Progenitor cell of endocrine pancreas (in vitro differentiated cells): ENCODE measurements at regions not wholly inside any gene's neighbourhood (a gene's known extent, or its start where the extent isn't known, plus 50 kb on each side); places are given as distances from the start of the nearest gene placed in this dataset.

Experiments
- DNase-seq: peaks from one replicate; pipeline ENCODE4 v3.0.0; 2021; ENCODE audit warnings: low spot score; ENCODE audit not compliant: unreplicated experiment
- H3K27ac Mint-ChIP-seq: 2 replicates; pipeline ENCODE4 v1.8.0; 2021; ENCODE audit warnings: mild to moderate bottlenecking, moderate library complexity, mixed read lengths
- H3K27me3 Mint-ChIP-seq: 2 replicates; pipeline ENCODE4 v1.8.0; 2021; ENCODE audit warnings: mixed read lengths
- H3K36me3 Mint-ChIP-seq: 2 replicates; pipeline ENCODE4 v1.8.0; 2022; ENCODE audit warnings: mixed read lengths; ENCODE audit not compliant: insufficient read depth
- H3K4me1 Mint-ChIP-seq: 2 replicates; pipeline ENCODE4 v1.8.0; 2021; ENCODE audit warnings: low read depth, mixed read lengths
- H3K4me3 Mint-ChIP-seq: 2 replicates; pipeline ENCODE4 v1.8.0; 2021; ENCODE audit warnings: low read depth, mild to moderate bottlenecking, moderate library complexity, mixed read lengths
- H3K9me3 Mint-ChIP-seq: 2 replicates; pipeline ENCODE4 v1.8.0; 2021; ENCODE audit warnings: low read depth, mixed read lengths
- CTCF ChIP-seq: fragments of 200-600 bp; sonication (generic); IDR thresholded peaks from one replicate; pipeline ENCODE4 v1.5.0; 2021; ENCODE audit warnings: antibody characterized with exemption, mild to moderate bottlenecking; ENCODE audit not compliant: unreplicated experiment

- no peak for TF ChIP-seq CTCF
- H3K27me3 Mint-ChIP-seq: peaks cover under 1% of the 10 kb centered on the region
- no peaks in the 10 kb centered on the region for H3K36me3 Mint-ChIP-seq
- H3K4me1 Mint-ChIP-seq: peaks cover 8% of the 10 kb centered on the region
- no peak overlapping the region for H3K4me3 Mint-ChIP-seq
- H3K9me3 Mint-ChIP-seq: peaks cover 5% of the 10 kb centered on the region
- H3K27ac Mint-ChIP-seq: no peak overlapping the region
- no peak for DNase-seq
These were observed 244.2 kb upstream of the SOX21 start for GRCh38 chr13:94956417-94957110.

DNA sequence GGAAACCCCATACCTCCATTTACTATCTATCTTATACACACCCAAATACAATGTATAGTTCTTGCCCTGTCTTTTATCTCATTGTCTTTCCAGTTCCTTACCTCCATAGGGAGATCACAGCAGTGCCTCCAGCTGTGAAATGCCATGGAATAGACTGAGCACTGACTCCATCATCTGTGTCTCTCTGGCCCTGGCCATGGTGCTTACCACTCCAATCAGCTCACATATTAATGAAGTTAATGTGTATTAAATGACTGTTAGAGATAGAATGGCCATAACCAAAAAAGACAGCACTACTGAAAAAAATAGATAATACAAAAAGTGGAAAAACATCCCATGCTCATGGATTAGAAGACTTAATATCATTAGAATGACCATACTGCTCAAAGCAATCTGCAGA lies 240.4 kb upstream of the SOX21 start:
- TF ChIP-seq CTCF: no peak
- no peak for DNase-seq
- H3K27ac Mint-ChIP-seq: no peak overlapping the region
- no peak overlapping the region for H3K4me3 Mint-ChIP-seq
- H3K36me3 Mint-ChIP-seq: no peaks in the 10 kb centered on the region
- H3K9me3 Mint-ChIP-seq: peaks cover 4% of the 10 kb centered on the region
- H3K27me3 Mint-ChIP-seq: peaks cover 2% of the 10 kb centered on the region
- H3K4me1 Mint-ChIP-seq: peaks cover 20% of the 10 kb centered on the region

- H3K36me3 Mint-ChIP-seq: no peaks in the 10 kb centered on the region
- no peak overlapping the region for H3K27ac Mint-ChIP-seq
- no peak for DNase-seq
- no peak overlapping the region for H3K4me3 Mint-ChIP-seq
- H3K27me3 Mint-ChIP-seq: peaks cover 2% of the 10 kb centered on the region
- TF ChIP-seq CTCF: no peak
- H3K9me3 Mint-ChIP-seq: peaks cover 4% of the 10 kb centered on the region
- H3K4me1 Mint-ChIP-seq: peaks cover 32% of the 10 kb centered on the region
These were observed 238.0 kb upstream of the SOX21 start for GRCh38 chr13:94950303-94950702.

DNA sequence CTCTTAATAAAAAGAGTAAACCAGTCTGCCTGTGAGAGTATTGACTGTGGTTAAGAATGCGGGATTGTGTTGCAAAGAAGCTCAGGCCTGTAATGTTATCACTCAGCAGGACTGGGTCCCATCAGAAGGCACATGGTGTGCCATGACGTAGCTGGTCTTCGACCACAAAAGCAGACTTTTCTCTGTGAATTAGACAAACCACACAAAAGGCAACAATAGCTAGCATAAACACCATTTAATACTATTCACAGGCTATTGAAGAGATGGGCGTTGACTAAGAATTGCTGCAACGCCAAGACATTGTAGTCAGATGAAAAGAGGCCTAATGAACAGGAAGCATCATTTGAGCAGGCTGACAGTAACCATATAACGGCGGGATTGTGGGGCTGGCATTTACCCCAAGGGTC lies 235.6 kb upstream of the SOX21 start:
- TF ChIP-seq CTCF: no peak
- DNase-seq: no peak
- no peaks in the 10 kb centered on the region for H3K36me3 Mint-ChIP-seq
- H3K27ac Mint-ChIP-seq: peak overlapping the region; percentile 3
- H3K27me3 Mint-ChIP-seq: peaks cover 2% of the 10 kb centered on the region
- no peak overlapping the region for H3K4me3 Mint-ChIP-seq
- peaks cover 38% of the 10 kb centered on the region for H3K4me1 Mint-ChIP-seq
- H3K9me3 Mint-ChIP-seq: peaks cover 2% of the 10 kb centered on the region

DNA sequence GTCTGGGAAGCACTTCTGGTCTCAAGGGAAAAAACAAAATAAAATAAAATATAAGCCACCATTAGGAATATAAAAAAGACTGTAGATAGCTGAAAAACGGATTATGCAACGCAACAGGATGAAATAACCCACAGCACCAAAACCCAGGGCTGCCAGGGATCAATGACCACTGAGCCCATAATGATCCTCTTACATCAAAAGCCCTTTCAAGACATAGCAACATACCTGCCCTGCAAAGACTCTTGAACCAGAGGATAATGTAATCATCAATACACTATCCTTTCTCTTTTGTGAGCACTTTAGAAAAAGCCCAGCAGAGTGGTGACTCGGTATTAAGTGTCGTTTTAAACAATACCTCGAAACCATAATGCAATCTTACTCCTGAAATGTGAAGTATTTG lies 235.0 kb upstream of the SOX21 start:
- DNase-seq: no peak
- Mint-ChIP-seq H3K36me3 (no peaks in the 10 kb centered on the region), H3K27me3 (peaks cover 2% of the 10 kb centered on the region), H3K9me3 (peaks cover 4% of the 10 kb centered on the region), H3K4me3 (no peak overlapping the region), H3K4me1 (peaks cover 38% of the 10 kb centered on the region), H3K27ac (peak overlapping the region; percentile 3)
- TF ChIP-seq CTCF: no peak
